Stomach (tissue), 4 donors: ENCODE measurements at regions not wholly inside any gene's neighbourhood (a gene's known extent, or its start where the extent isn't known, plus 50 kb on each side); places are given as distances from the start of the nearest gene placed in this dataset.

Experiments used
- CTCF ChIP-seq, 7 experiments: fragments of 450-650 bp in 4 of 7; fragments of 200-600 bp in 3 of 7; sonication (generic) in 3 of 7; IDR thresholded peaks; one replicate each; pipeline ENCODE4 v1.5.1; 2016 to 2019; ENCODE audit warnings: antibody characterized with exemption in 7 of 7, control low read depth in 2 of 7, mild to moderate bottlenecking in 1 of 7
- EP300 ChIP-seq: sonication (generic); formaldehyde crosslinking; IDR thresholded peaks from one replicate; pipeline ENCODE4 v1.6.1; 2017; ENCODE audit warnings: antibody characterized with exemption
- POLR2A ChIP-seq, 4 donors: fragments of 450-650 bp; IDR thresholded peaks; one replicate each; pipeline ENCODE4 v1.6.1; 2016; ENCODE audit warnings: antibody characterized with exemption in 4 of 4, control low read depth in 2 of 4, mild to moderate bottlenecking in 1 of 4, moderate library complexity in 1 of 4
- POLR2AphosphoS5 ChIP-seq, 3 donors: sonication (generic); formaldehyde crosslinking; IDR thresholded peaks; one replicate each; pipeline ENCODE4 v1.6.1; 2016; ENCODE audit warnings: antibody characterized with exemption in 3 of 3

- TF ChIP-seq CTCF (IDR thresholded peaks at IDR 0.05) (no peak), POLR2A (IDR thresholded peaks at IDR 0.05) (no peak), POLR2AphosphoS5 (IDR thresholded peaks at IDR 0.05) (no peak), EP300 (no peak)
Observed at GRCh38 chr19:16023146-16023915, 53.0 kb upstream of the TPM4 start.
